ENCODE measurements at regions not wholly inside any gene's neighbourhood (a gene's known extent, or its start where the extent isn't known, plus 50 kb on each side); places are given as distances from the start of the nearest gene placed in this dataset.

GRCh38 chr1:38203441-38203840, 156.8 kb upstream of the POU3F1 start:
- no peak for TF ChIP-seq CTCF (IDR thresholded peaks at IDR 0.05; ENCODE audit: poor library complexity, severe bottlenecking)
- no peak for TF ChIP-seq EZH2 (IDR thresholded peaks at IDR 0.05; ENCODE audit: borderline replicate concordance, insufficient read depth, low read length, poor library complexity, severe bottlenecking)
- no peak for TF ChIP-seq TAF1 (IDR thresholded peaks at IDR 0.05; ENCODE audit: low read depth)
- no peak for TF ChIP-seq RAD21 (conservative IDR thresholded peaks at IDR 0.05)

Data from neural cell (in vitro differentiated cells).